K562 (cell line): ENCODE measurements at regions not wholly inside any gene's neighbourhood (a gene's known extent, or its start where the extent isn't known, plus 50 kb on each side); places are given as distances from the start of the nearest gene placed in this dataset.

Source experiments
- ATAC-seq: fragments of 200-7000 bp; cut with Tn5 transposase; 3 replicates; pipeline ENCODE4 v1.9.1; 2020; ENCODE audit warnings: moderate library complexity
- BruUV-seq: library from RNA; stranded (reverse); fragments of 400-500 nt; replicated peaks from 2 replicates; lab custom pipeline; 2021; lab: Mats Ljungman, UMichigan
- CTCF ChIA-PET: fragments of 300-600 bp; formaldehyde crosslinking; extraction: SDS; loops from one replicate; lab custom pipeline; 2021; ENCODE audit warnings: low intra/inter-chr PET ratio; lab: Yijun Ruan, JAX
- POLR2A ChIA-PET: fragments of 300-600, 350-650 bp; sonication (Branson Sonifier 250); formaldehyde crosslinking; extraction: SDS; loops from one replicate; lab custom pipeline; 2021; ENCODE audit warnings: antibody characterized with exemption, inconsistent platforms; lab: Yijun Ruan, JAX
- DNase-seq, 4 experiments: peaks; one replicate each; pipeline versions ENCODE4 v3.0.0 to v3.0.0-alpha.2; 2011 to 2018; ENCODE audit warnings: low spot score in 3 of 4, mixed read lengths in 3 of 4; ENCODE audit errors: extremely low read depth in 1 of 4
- FAIRE-seq: peaks from 2 replicates; lab custom pipeline; 2011; peaks lifted over from hg19 to GRCh38; lab: Jason Lieb, UNC
- H2AFZ ChIP-seq: 2 replicates; pipeline ENCODE4 v1.6.0; 2011; ENCODE audit warnings: low read depth, low read length, control low read depth, inconsistent platforms
- H3K27ac ChIP-seq: fragments of 200-600 bp; 3 replicates; pipeline ENCODE4 v1.8.0; 2011; ENCODE audit warnings: low read depth, mild to moderate bottlenecking, control low read depth, inconsistent platforms, low read length, moderate library complexity, mixed read lengths; ENCODE audit errors: extremely low read depth
- H3K27me3 ChIP-seq, 2 experiments: fragments of 300-600 bp in 1 of 2; 2 replicates in 1 of 2; 3 replicates in 1 of 2; pipeline versions ENCODE4 v1.6.0 to v1.8.0; 2011; ENCODE audit warnings: inconsistent platforms in 2 of 2, low read length in 2 of 2, mild to moderate bottlenecking in 1 of 2, mixed read lengths in 1 of 2, moderate library complexity in 1 of 2; ENCODE audit not compliant: control insufficient read depth in 2 of 2, insufficient read depth in 2 of 2
- H3K36me3 ChIP-seq: fragments of 300-600 bp; 3 replicates; pipeline ENCODE4 v1.8.0; 2011; ENCODE audit warnings: mild to moderate bottlenecking, low read length, inconsistent platforms; ENCODE audit not compliant: control insufficient read depth, insufficient read depth
- H3K4me1 ChIP-seq, 2 experiments: fragments of 200-600 bp in 1 of 2; replicated peaks in 1 of 2; 2 replicates in 1 of 2; 3 replicates in 1 of 2; pipeline versions ENCODE4 v1.5.1 to v1.8.0; 2011; ENCODE audit warnings: inconsistent platforms in 2 of 2, low read length in 2 of 2, mild to moderate bottlenecking in 1 of 2, mixed read lengths in 1 of 2, moderate library complexity in 1 of 2; ENCODE audit not compliant: control insufficient read depth in 2 of 2, insufficient read depth in 2 of 2
- H3K4me2 ChIP-seq: 2 replicates; pipeline ENCODE4 v1.6.1; 2011; ENCODE audit warnings: low read length, control low read depth, inconsistent platforms, mixed read lengths; ENCODE audit not compliant: insufficient read depth
- H3K4me3 ChIP-seq: fragments of 200-600 bp; sonication (generic), shearing (Covaris generic); 2 replicates; pipeline ENCODE4 v1.5.1; 2016; ENCODE audit warnings: control low read depth, inconsistent platforms
- H3K79me2 ChIP-seq: fragments of 200-600 bp; 3 replicates; pipeline ENCODE4 v1.8.0; 2011; ENCODE audit warnings: low read length, inconsistent platforms; ENCODE audit not compliant: control insufficient read depth, insufficient read depth
- H3K9ac ChIP-seq, 2 experiments: 2 replicates each; pipeline versions ENCODE4 v1.6.0 to v1.6.1; 2011; ENCODE audit warnings: low read depth in 2 of 2, low read length in 2 of 2, control low read depth in 1 of 2, inconsistent platforms in 1 of 2, mild to moderate bottlenecking in 1 of 2, mixed read lengths in 1 of 2; ENCODE audit not compliant: insufficient read depth in 1 of 2
- H3K9me1 ChIP-seq: one replicate; pipeline ENCODE4 v1.6.0; 2011; ENCODE audit warnings: inconsistent platforms, mild to moderate bottlenecking, low read length, moderate library complexity; ENCODE audit not compliant: control insufficient read depth, insufficient read depth
- H3K9me3 ChIP-seq: replicated peaks from 2 replicates; pipeline ENCODE4 v1.5.1; 2011; ENCODE audit warnings: low read depth, low read length, inconsistent platforms; ENCODE audit not compliant: control insufficient read depth, insufficient read depth
- H4K20me1 ChIP-seq: replicated peaks from 2 replicates; pipeline ENCODE4 v1.6.1; 2011; ENCODE audit warnings: low read length, inconsistent platforms, mixed read lengths; ENCODE audit not compliant: control insufficient read depth, insufficient read depth
- HSF4 ChIP-seq: fragments of 250-450 bp; sonication (Bioruptor Pico); IDR thresholded peaks from 2 replicates; pipeline ENCODE4 v2.1.2; 2022; ENCODE audit warnings: mild to moderate bottlenecking, moderate library complexity, borderline replicate concordance
- RBM17 ChIP-seq: fragments of 200-400 bp; formaldehyde crosslinking; IDR thresholded peaks from 2 replicates; pipeline ENCODE4 v1.6.1; 2017; ENCODE audit warnings: low read depth, mild to moderate bottlenecking, low read length, borderline replicate concordance
- SRSF1 ChIP-seq: fragments of 200-400 bp; formaldehyde crosslinking; IDR thresholded peaks from 2 replicates; pipeline ENCODE4 v1.6.1; 2017; ENCODE audit warnings: mild to moderate bottlenecking, low read depth, low read length, moderate library complexity
- ZNF354B ChIP-seq: fragments of 250-450 bp; sonication (Bioruptor Pico); IDR thresholded peaks from 2 replicates; pipeline ENCODE4 v1.4.0; 2020
- WGBS: fragments of 100-300 bp; shearing (Covaris generic); methylation state at CpG from one replicate; pipeline ENCODE4 v1.1.6; 2016; ENCODE audit warnings: low coverage, mixed read lengths; ENCODE audit not compliant: insufficient coverage; ENCODE audit errors: missing lambda C conversion rate; 5-methylcytosine and 5-hydroxymethylcytosine counted together
- in situ Hi-C: fragments of 300-500 bp; cut with MboI; formaldehyde crosslinking; loops from 4 replicates; pipeline ENCODE4 v1.15.0; 2018; ENCODE audit warnings: inconsistent platforms, mixed read lengths
- intact Hi-C: fragments of 100-400 bp; cut with micrococcal nuclease; formaldehyde crosslinking; loops from 2 replicates; pipeline ENCODE4 v1.14.2; 2022
- TF ChIP-seq, protein P1 (sequence below), 2 experiments: fragments of 450-650 bp; IDR thresholded peaks; 2 replicates each; pipeline ENCODE4 v1.6.1; 2016; ENCODE audit warnings: mild to moderate bottlenecking in 2 of 2, borderline replicate concordance in 1 of 2, low read depth in 1 of 2, moderate library complexity in 1 of 2

DNA sequence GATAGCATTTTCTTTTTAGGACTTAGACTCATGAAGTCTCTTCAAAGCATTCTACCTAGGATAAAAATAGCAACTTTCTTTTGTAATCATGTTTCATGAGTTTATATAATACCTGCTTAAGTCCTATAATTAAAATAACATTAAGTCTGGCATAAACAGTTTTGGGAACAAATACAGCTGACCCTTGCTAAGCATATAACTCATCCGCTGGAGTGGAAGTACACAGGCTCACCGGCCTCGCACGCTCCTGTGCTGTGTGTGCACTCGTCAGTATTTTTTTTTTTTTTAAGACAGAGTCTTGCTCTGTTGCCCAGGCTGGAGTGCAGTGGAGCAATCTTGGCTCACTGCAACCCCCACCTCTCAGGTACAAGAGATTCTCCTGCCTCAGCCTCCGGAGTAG lies 221.8 kb downstream of the ADAMTS15 start:
- intact Hi-C loops = no loop called here
- Histone ChIP-seq H3K27ac (no peak overlapping the region), H3K4me1 (no peaks in the 10 kb centered on the region), H3K4me2 (no peak overlapping the region), H3K9ac (no peak overlapping the region), H3K36me3 (no peaks in the 10 kb centered on the region), H4K20me1 (no peaks in the 10 kb centered on the region), H3K9me3 (no peaks in the 10 kb centered on the region), H3K9me1 (no peaks in the 10 kb centered on the region), H3K4me3 (no peak overlapping the region), H3K27me3 (peaks cover 0 to 5% of the 10 kb centered on the region in 2 experiments; a peak in 1 of 5 replicates), H2AFZ (no peak overlapping the region), H3K79me2 (no peaks in the 10 kb centered on the region)
- ChIA-PET CTCF (no interaction called here), POLR2A (no interaction called here)
- BruUV-seq = no TSS peak
- no peak for ATAC-seq
- in situ Hi-C loops = no loop called here
- FAIRE-seq = no peak
- WGBS = 0% methylated on average over 6 of the region's 6 CpGs
- no peak for DNase-seq
- TF ChIP-seq, protein P1, sequence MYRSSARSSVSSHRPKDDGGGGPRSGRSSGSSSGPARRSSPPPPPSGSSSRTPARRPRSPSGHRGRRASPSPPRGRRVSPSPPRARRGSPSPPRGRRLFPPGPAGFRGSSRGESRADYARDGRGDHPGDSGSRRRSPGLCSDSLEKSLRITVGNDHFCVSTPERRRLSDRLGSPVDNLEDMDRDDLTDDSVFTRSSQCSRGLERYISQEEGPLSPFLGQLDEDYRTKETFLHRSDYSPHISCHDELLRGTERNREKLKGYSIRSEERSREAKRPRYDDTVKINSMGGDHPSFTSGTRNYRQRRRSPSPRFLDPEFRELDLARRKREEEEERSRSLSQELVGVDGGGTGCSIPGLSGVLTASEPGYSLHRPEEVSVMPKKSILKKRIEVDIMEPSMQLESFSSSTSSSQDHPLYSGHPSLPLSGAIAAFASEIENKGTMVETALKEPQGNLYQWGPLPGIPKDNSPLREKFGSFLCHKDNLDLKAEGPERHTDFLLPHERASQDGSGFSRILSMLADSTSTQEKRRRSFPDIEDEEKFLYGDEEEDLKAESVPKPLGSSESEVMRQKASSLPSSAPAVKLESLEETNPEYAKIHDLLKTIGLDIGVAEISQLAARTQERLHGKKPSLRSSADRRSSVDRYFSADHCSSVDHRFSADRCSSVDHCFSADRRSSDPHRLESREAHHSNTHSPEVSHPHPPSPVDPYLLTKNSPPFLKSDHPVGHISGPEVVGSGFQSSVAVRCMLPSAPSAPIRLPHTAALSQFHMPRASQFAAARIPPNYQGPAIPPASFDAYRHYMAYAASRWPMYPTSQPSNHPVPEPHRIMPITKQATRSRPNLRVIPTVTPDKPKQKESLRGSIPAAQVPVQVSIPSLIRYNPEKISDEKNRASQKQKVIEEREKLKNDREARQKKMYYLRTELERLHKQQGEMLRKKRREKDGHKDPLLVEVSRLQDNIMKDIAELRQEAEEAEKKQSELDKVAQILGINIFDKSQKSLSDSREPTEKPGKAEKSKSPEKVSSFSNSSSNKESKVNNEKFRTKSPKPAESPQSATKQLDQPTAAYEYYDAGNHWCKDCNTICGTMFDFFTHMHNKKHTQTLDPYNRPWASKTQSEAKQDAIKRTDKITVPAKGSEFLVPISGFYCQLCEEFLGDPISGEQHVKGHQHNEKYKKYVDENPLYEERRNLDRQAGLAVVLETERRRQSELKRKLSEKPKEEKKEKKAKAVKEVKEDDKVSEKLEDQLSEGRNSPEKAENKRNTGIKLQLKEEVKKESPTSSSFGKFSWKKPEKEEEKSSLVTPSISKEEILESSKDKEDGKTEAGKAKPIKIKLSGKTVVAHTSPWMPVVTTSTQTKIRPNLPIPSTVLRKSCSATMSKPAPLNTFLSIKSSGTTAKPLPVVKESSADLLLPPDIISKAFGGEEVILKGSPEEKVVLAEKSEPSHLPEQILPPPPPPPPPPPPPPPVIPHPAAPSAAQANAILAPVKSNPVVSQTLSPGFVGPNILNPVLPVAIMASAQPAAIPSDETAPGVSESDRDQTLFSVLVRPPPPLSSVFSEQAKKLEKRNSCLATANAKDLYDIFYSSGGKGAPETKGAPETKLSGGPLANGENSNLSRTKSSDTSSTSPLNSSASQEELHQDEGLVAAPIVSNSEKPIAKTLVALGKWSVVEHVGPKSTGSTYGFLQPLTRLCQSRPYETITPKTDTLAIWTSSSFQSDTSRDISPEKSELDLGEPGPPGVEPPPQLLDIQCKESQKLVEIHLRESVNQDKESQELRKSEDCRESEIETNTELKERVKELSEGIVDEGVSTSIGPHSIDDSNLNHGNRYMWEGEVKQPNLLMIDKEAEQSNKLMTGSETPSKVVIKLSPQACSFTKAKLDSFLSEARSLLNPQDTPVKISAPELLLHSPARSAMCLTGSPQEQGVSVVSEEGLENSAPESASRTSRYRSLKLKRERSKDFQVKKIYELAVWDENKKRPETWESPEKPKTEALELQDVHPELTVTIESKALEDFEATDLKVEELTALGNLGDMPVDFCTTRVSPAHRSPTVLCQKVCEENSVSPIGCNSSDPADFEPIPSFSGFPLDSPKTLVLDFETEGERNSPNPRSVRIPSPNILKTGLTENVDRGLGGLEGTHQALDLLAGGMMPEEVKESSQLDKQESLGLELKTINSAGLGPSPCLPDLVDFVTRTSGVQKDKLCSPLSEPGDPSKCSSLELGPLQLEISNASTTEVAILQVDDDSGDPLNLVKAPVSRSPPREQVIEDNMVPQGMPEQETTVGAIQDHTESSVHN (IDR thresholded peaks at IDR 0.05; ENCODE audit: borderline replicate concordance in 1 of 2, low read depth in 1 of 2) = no peak
- TF ChIP-seq SRSF1 (no peak), HSF4 (CRISPR knock-in tag) (no peak), RBM17 (no peak), ZNF354B (CRISPR knock-in tag) (no peak)
